Stimulated activated CD4-positive, alpha-beta T cell treated with anti-CD3 and anti-CD28 coated beads, Interleukin-4, amount 100 ng/mL, for 1 hour (primary cell): ENCODE measurements at regions not wholly inside any gene's neighbourhood (a gene's known extent, or its start where the extent isn't known, plus 50 kb on each side); places are given as distances from the start of the nearest gene placed in this dataset.

ENCODE experiments used
- DNase-seq: peaks from one replicate; pipeline ENCODE4 v3.0.0-alpha.2; 2020

- DNase-seq: no peak
Measured at GRCh38 chr4:15340902-15341732, 86.7 kb upstream of the C1QTNF7 start.

- DNase-seq: no peak
Measured at GRCh38 chr4:15341733-15342300, 86.0 kb upstream of the C1QTNF7 start.

GRCh38 chr4:15343000-15343399 lies 84.8 kb upstream of the C1QTNF7 start:
- DNase-seq: no peak

- no peak for DNase-seq
Measured at GRCh38 chr4:15343581-15343980, 84.3 kb upstream of the C1QTNF7 start.

GRCh38 chr4:15344041-15344440 lies 83.8 kb upstream of the C1QTNF7 start:
- DNase-seq: no peak

- DNase-seq: no peak
Measured at GRCh38 chr4:15345134-15345533, 82.7 kb upstream of the C1QTNF7 start.

- no peak for DNase-seq
Measured at GRCh38 chr4:15348236-15348635, 79.6 kb upstream of the C1QTNF7 start.

GRCh38 chr4:15348695-15349094 lies 79.1 kb upstream of the C1QTNF7 start:
- DNase-seq: no peak

GRCh38 chr4:15349531-15349935 lies 78.3 kb upstream of the C1QTNF7 start:
- DNase-seq: no peak

- no peak for DNase-seq
Measured at GRCh38 chr4:15349965-15350364, 77.9 kb upstream of the C1QTNF7 start.

GRCh38 chr4:15352524-15352923 lies 75.3 kb upstream of the C1QTNF7 start:
- DNase-seq: no peak

- no peak for DNase-seq
Measured at GRCh38 chr4:15353207-15353606, 74.6 kb upstream of the C1QTNF7 start.

GRCh38 chr4:15354371-15355297 lies 73.2 kb upstream of the C1QTNF7 start:
- no peak for DNase-seq

GRCh38 chr4:15361529-15361928 lies 66.3 kb upstream of the C1QTNF7 start:
- DNase-seq: no peak

GRCh38 chr4:15362541-15362940 lies 65.3 kb upstream of the C1QTNF7 start:
- no peak for DNase-seq

- no peak for DNase-seq
Measured at GRCh38 chr4:15364183-15364582, 63.6 kb upstream of the C1QTNF7 start.

- DNase-seq: no peak
Measured at GRCh38 chr4:15365641-15366040, 62.2 kb upstream of the C1QTNF7 start.

GRCh38 chr4:15366721-15367120 lies 61.1 kb upstream of the C1QTNF7 start:
- DNase-seq: no peak

- DNase-seq: no peak
Measured at GRCh38 chr4:15368856-15369255, 59.0 kb upstream of the C1QTNF7 start.

GRCh38 chr4:15370296-15370695 lies 57.5 kb upstream of the C1QTNF7 start:
- no peak for DNase-seq

- DNase-seq: no peak
Measured at GRCh38 chr4:15373363-15373762, 54.5 kb upstream of the C1QTNF7 start.

- DNase-seq: no peak
Measured at GRCh38 chr4:15374656-15375055, 53.2 kb upstream of the C1QTNF7 start.

- DNase-seq: no peak
Measured at GRCh38 chr4:15375667-15376066, 52.2 kb upstream of the C1QTNF7 start.

GRCh38 chr4:15376145-15376544 lies 51.7 kb upstream of the C1QTNF7 start:
- no peak for DNase-seq
